Type B pancreatic cell (in vitro differentiated cells): ENCODE measurements at regions not wholly inside any gene's neighbourhood (a gene's known extent, or its start where the extent isn't known, plus 50 kb on each side); places are given as distances from the start of the nearest gene placed in this dataset.
"Not testable (repeated sequence)": the region's sequence is repeated elsewhere in the genome, so short reads cannot be mapped to it uniquely, and the experiment has no call there.

Experiments
- DNase-seq: peaks from one replicate; pipeline ENCODE4 v3.0.0; 2021; ENCODE audit warnings: mixed read lengths; ENCODE audit not compliant: unreplicated experiment; ENCODE audit errors: extremely low spot score
- H3K27ac Mint-ChIP-seq: 2 replicates; pipeline ENCODE4 v1.8.0; 2021; ENCODE audit warnings: mild to moderate bottlenecking, mixed read lengths
- H3K27me3 Mint-ChIP-seq: 2 replicates; pipeline ENCODE4 v1.8.0; 2021; ENCODE audit warnings: mixed read lengths
- H3K36me3 Mint-ChIP-seq: 2 replicates; pipeline ENCODE4 v1.8.0; 2021; ENCODE audit warnings: mixed read lengths
- H3K4me1 Mint-ChIP-seq: one replicate; pipeline ENCODE4 v1.8.0; 2021; ENCODE audit warnings: mixed read lengths; ENCODE audit not compliant: unreplicated experiment
- H3K4me3 Mint-ChIP-seq: 2 replicates; pipeline ENCODE4 v1.8.0; 2021; ENCODE audit warnings: mild to moderate bottlenecking, mixed read lengths
- H3K9me3 Mint-ChIP-seq: 2 replicates; pipeline ENCODE4 v1.8.0; 2021; ENCODE audit warnings: mixed read lengths
- CTCF ChIP-seq: fragments of 200-600 bp; sonication (generic); conservative IDR thresholded peaks from 2 replicates; pipeline ENCODE4 v1.5.0; 2021; ENCODE audit warnings: antibody characterized with exemption, mild to moderate bottlenecking

DNA sequence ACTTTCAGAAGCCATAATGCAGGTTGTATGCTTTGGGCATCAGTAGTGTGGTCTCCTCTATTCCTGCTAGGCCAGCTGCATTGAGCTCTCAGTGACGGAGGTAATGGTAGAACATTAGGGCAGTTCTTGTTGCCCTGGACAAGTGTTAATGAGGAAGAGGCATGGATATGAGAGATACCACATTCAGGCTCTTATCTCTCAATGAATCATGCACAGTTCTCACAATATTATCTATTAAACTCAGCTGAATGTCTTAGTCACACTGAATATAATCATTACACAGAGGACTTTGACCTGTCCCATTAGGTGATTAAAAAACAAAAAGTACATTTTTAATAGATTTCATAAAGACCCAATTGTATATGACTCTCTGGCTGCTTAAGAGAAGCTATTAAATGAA is 76.6 kb upstream of the SSBP2 start:
- Mint-ChIP-seq H3K27ac (no peak overlapping the region), H3K9me3 (no peaks in the 10 kb centered on the region), H3K4me3 (no peak overlapping the region), H3K36me3 (no peaks in the 10 kb centered on the region), H3K4me1 (peaks cover 5% of the 10 kb centered on the region), H3K27me3 (no peaks in the 10 kb centered on the region)
- TF ChIP-seq CTCF: no peak
- DNase-seq: no peak

- Mint-ChIP-seq H3K4me3 (no peak overlapping the region), H3K27ac (no peak overlapping the region), H3K4me1 (peaks cover 5% of the 10 kb centered on the region), H3K36me3 (no peaks in the 10 kb centered on the region), H3K9me3 (no peaks in the 10 kb centered on the region), H3K27me3 (no peaks in the 10 kb centered on the region)
- TF ChIP-seq CTCF: no peak
- DNase-seq: no peak
Observed at GRCh38 chr5:81826128-81826527, 75.2 kb upstream of the SSBP2 start.

GRCh38 chr5:81825237-81825636 is 74.3 kb upstream of the SSBP2 start:
- no peak overlapping the region for H3K27ac Mint-ChIP-seq
- H3K4me3 Mint-ChIP-seq: no peak overlapping the region
- H3K9me3 Mint-ChIP-seq: peaks cover 3% of the 10 kb centered on the region
- no peaks in the 10 kb centered on the region for H3K27me3 Mint-ChIP-seq
- DNase-seq: no peak
- TF ChIP-seq CTCF: no peak
- peaks cover 8% of the 10 kb centered on the region for H3K4me1 Mint-ChIP-seq
- no peaks in the 10 kb centered on the region for H3K36me3 Mint-ChIP-seq

DNA sequence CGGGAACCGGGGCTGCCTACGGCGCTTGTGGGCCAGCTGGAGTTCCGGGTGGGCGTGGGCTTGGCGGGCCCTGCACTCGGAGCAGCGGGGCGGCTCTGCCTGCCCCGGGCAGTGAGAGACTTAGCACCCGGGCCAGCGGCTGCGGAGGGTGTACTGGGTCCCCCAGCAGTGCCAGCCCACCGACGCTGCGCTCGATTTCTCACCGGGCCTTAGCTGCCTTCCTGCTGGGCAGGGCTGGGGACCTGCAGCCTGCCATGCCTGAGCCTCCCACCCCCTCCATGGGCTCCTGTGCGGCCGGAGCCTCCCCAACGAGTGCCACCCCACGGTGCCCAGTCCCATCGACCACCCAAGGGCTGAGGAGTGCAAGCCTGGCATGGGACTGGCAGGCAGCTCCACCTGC is 72.8 kb upstream of the SSBP2 start:
- not testable (repeated sequence) for H3K27me3 Mint-ChIP-seq, DNase-seq, H3K27ac Mint-ChIP-seq, H3K4me3 Mint-ChIP-seq, H3K36me3 Mint-ChIP-seq
- Mint-ChIP-seq H3K9me3 (peaks cover 10% of the 10 kb centered on the region), H3K4me1 (peaks cover 21% of the 10 kb centered on the region)

GRCh38 chr5:81820863-81821262 is 70.0 kb upstream of the SSBP2 start:
- peaks cover 21% of the 10 kb centered on the region for H3K9me3 Mint-ChIP-seq
- no peaks in the 10 kb centered on the region for H3K36me3 Mint-ChIP-seq
- peaks cover 26% of the 10 kb centered on the region for H3K4me1 Mint-ChIP-seq
- no peak for TF ChIP-seq CTCF
- H3K4me3 Mint-ChIP-seq: no peak overlapping the region
- H3K27ac Mint-ChIP-seq: no peak overlapping the region
- no peak for DNase-seq
- H3K27me3 Mint-ChIP-seq: no peaks in the 10 kb centered on the region

- Mint-ChIP-seq H3K27ac (no peak overlapping the region), H3K4me1 (peaks cover 23% of the 10 kb centered on the region), H3K9me3 (peaks cover 21% of the 10 kb centered on the region), H3K27me3 (no peaks in the 10 kb centered on the region), H3K36me3 (no peaks in the 10 kb centered on the region), H3K4me3 (no peak overlapping the region)
- no peak for TF ChIP-seq CTCF
- DNase-seq: no peak
Observed at GRCh38 chr5:81820318-81820636, 69.4 kb upstream of the SSBP2 start.
